ENCODE measurements at regions not wholly inside any gene's neighbourhood (a gene's known extent, or its start where the extent isn't known, plus 50 kb on each side); places are given as distances from the start of the nearest gene placed in this dataset.

DNA sequence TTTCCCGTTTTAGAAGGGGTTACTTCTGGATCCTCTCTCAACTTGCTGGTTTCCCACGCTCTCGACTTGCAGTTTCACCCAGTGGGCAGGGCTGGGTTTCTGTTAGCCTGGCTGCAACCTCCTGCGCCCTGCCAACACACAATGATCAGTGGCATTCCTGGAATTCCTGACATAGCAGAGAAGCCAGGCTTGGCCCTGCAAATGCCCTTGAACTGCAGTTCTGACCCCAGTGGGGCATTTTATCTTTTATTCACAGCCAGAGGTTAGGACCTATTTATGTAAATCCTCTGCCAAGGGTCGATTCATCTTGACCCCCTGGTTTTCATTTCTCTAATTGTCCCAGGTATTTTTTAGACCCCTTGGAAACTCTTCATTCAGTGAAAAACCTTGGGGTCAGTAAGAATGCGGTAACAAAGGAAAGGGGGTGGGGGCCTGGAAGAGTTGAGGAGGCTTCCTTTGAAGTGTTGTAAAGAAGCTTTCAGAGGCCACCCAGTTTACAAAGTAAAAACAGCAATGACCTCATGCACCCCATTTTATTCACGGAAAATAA lies 217.6 kb downstream of the ZNF674 start:
- H2BK15ac ChIP-seq (ENCODE audit: low read depth, low read length) = no peak overlapping the region
- no peak overlapping the region for H3K56ac ChIP-seq (ENCODE audit: extremely low read depth, insufficient read depth, low read length)
- no peak overlapping the region for H2BK120ac ChIP-seq (ENCODE audit: low read depth, low read length)
- no peak overlapping the region for H3K27ac ChIP-seq (ENCODE audit: insufficient read depth, low read length)
- intact Hi-C loops (cut with micrococcal nuclease) (no loop called here), in situ Hi-C loops (cut with MboI; ENCODE audit: low sequenced_read_pairs) (no loop called here), dilution Hi-C loops (cut with HindIII; ENCODE audit: low sequenced_read_pairs, unreplicated experiment) (no loop called here)
- no peak overlapping the region for H3K14ac ChIP-seq (replicated peaks; ENCODE audit: low read depth, low read length)
- no peaks in the 10 kb centered on the region for H3K9me1 ChIP-seq (ENCODE audit: insufficient read depth, low read length)
- H2AK5ac ChIP-seq (ENCODE audit: low read depth, low read length) = no peak overlapping the region
- no peak overlapping the region for H3K4me3 ChIP-seq (ENCODE audit: insufficient read depth, low read depth, low read length)
- H3K9ac ChIP-seq (ENCODE audit: low read depth, low read length) = no peak overlapping the region
- H3K23ac ChIP-seq (ENCODE audit: low read depth, low read length) = no peak overlapping the region
- ChIA-PET CTCF (interaction anchor here (0.6 kb wide), 1 partner anchor 1003 kb away, joined by 3 read pairs; no protein-coding TSS in a partner anchor), POLR2A (ENCODE audit: unreplicated experiment) (no interaction called here)
- no peak for DNase-seq
- H4K8ac ChIP-seq (ENCODE audit: low read depth in 2 of 2, low read length in 2 of 2) = no peak overlapping the region
- H3K4me2 ChIP-seq (ENCODE audit: low read depth, low read length) = no peak overlapping the region
- H2AFZ ChIP-seq (replicated peaks; ENCODE audit: low read length, poor library complexity) = no peak overlapping the region
- H3K9me3 ChIP-seq (ENCODE audit: control insufficient read depth, insufficient read depth, low read length) = 0 out of 2 replicates have a peak, but pooled peaks cover 2% of the 10 kb centered on the region
- H4K91ac ChIP-seq (ENCODE audit: insufficient read depth, low read depth, low read length) = no peak overlapping the region
- no peaks in the 10 kb centered on the region for H4K20me1 ChIP-seq (ENCODE audit: insufficient read depth, low read length)
- H3K4me1 ChIP-seq (ENCODE audit: control insufficient read depth, insufficient read depth, low read length) = 0 out of 2 replicates have a peak, but pooled peaks cover 2% of the 10 kb centered on the region
- H3K79me1 ChIP-seq (ENCODE audit: low read depth in 1 of 2, low read length in 2 of 2) = no peaks in the 10 kb centered on the region
- no peak overlapping the region for H3K4ac ChIP-seq (ENCODE audit: low read depth, low read length)
- H3K27me3 ChIP-seq (ENCODE audit: control insufficient read depth, insufficient read depth, low read length) = peaks cover 7% of the 10 kb centered on the region; the same call in 1 of the 2 replicates
- no peak overlapping the region for H4K5ac ChIP-seq (ENCODE audit: low read depth, low read length)
- no TSS peak for BruUV-seq (replicated peaks)
- H2BK20ac ChIP-seq (ENCODE audit: low read depth, low read length) = no peak overlapping the region
- H3K36me3 ChIP-seq (ENCODE audit: control insufficient read depth, insufficient read depth, low read length) = no peaks in the 10 kb centered on the region
- TF ChIP-seq, protein P1, sequence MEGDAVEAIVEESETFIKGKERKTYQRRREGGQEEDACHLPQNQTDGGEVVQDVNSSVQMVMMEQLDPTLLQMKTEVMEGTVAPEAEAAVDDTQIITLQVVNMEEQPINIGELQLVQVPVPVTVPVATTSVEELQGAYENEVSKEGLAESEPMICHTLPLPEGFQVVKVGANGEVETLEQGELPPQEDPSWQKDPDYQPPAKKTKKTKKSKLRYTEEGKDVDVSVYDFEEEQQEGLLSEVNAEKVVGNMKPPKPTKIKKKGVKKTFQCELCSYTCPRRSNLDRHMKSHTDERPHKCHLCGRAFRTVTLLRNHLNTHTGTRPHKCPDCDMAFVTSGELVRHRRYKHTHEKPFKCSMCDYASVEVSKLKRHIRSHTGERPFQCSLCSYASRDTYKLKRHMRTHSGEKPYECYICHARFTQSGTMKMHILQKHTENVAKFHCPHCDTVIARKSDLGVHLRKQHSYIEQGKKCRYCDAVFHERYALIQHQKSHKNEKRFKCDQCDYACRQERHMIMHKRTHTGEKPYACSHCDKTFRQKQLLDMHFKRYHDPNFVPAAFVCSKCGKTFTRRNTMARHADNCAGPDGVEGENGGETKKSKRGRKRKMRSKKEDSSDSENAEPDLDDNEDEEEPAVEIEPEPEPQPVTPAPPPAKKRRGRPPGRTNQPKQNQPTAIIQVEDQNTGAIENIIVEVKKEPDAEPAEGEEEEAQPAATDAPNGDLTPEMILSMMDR (conservative IDR thresholded peaks at IDR 0.05; ENCODE audit: low read depth, low read length) = no peak
- TF ChIP-seq, protein P2, sequence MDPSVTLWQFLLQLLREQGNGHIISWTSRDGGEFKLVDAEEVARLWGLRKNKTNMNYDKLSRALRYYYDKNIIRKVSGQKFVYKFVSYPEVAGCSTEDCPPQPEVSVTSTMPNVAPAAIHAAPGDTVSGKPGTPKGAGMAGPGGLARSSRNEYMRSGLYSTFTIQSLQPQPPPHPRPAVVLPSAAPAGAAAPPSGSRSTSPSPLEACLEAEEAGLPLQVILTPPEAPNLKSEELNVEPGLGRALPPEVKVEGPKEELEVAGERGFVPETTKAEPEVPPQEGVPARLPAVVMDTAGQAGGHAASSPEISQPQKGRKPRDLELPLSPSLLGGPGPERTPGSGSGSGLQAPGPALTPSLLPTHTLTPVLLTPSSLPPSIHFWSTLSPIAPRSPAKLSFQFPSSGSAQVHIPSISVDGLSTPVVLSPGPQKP (IDR thresholded peaks at IDR 0.05; ENCODE audit: borderline replicate concordance, low read depth, low read length) = no peak
- TF ChIP-seq POLR2A (IDR thresholded peaks at IDR 0.05; ENCODE audit: low read depth, low read length) = no peak
- TF ChIP-seq, protein P3, sequence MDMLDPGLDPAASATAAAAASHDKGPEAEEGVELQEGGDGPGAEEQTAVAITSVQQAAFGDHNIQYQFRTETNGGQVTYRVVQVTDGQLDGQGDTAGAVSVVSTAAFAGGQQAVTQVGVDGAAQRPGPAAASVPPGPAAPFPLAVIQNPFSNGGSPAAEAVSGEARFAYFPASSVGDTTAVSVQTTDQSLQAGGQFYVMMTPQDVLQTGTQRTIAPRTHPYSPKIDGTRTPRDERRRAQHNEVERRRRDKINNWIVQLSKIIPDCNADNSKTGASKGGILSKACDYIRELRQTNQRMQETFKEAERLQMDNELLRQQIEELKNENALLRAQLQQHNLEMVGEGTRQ (IDR thresholded peaks at IDR 0.05; ENCODE audit: low read depth, low read length) = no peak
- no peak for TF ChIP-seq MAZ (IDR thresholded peaks at IDR 0.05; ENCODE audit: borderline replicate concordance, low read depth, low read length)
- TF ChIP-seq RAD21 (IDR thresholded peaks at IDR 0.05; ENCODE audit: low read length) = no peak
- TF ChIP-seq CHD1 (IDR thresholded peaks at IDR 0.05; ENCODE audit: low read depth, low read length) = no peak
- TF ChIP-seq MXI1 (IDR thresholded peaks at IDR 0.05; ENCODE audit: borderline replicate concordance, low read depth, low read length) = no peak
- TF ChIP-seq MAFK (IDR thresholded peaks at IDR 0.05; ENCODE audit: low read depth, low read length) = no peak
- no peak for TF ChIP-seq NFE2L2 (IDR thresholded peaks at IDR 0.05; ENCODE audit: low read depth, low read length)
- no peak for TF ChIP-seq SMC3 (IDR thresholded peaks at IDR 0.05; ENCODE audit: low read depth, low read length)
- no peak overlapping the region for H3K18ac ChIP-seq (ENCODE audit: low read depth, low read length)
- H2AK9ac ChIP-seq (replicated peaks; ENCODE audit: low read depth, low read length, poor library complexity) = no peak overlapping the region
- no peak for ATAC-seq (ENCODE audit: low read depth)
- 43% methylated on average over 4 of the region's 7 CpGs; no CpG with 5 or more reads in 1 of the 2 experiments for WGBS, 2 experiments (ENCODE audit: extremely low coverage in 2 of 2, insufficient read length in 1 of 2)
- H2BK5ac ChIP-seq (ENCODE audit: low read depth, low read length, poor library complexity, severe bottlenecking) = no peak overlapping the region

All from IMR-90 (cell line).